HCT116 (cell line): ENCODE measurements at regions not wholly inside any gene's neighbourhood (a gene's known extent, or its start where the extent isn't known, plus 50 kb on each side); places are given as distances from the start of the nearest gene placed in this dataset.

Source experiments
- EGR1 ChIP-seq: IDR thresholded peaks from 2 replicates; pipeline ENCODE4 v1.6.1; 2012; ENCODE audit warnings: low read depth
- EZH2 ChIP-seq: fragments of 200-600 bp; sonication (generic); IDR thresholded peaks from 2 replicates; pipeline ENCODE4 v1.6.1; 2017; ENCODE audit warnings: antibody characterized with exemption, mixed run types
- EZH2phosphoT487 ChIP-seq: fragments of 200-600 bp; IDR thresholded peaks from 2 replicates; pipeline ENCODE4 v1.6.1; 2018; ENCODE audit warnings: antibody characterized with exemption, borderline replicate concordance
- POLR2A ChIP-seq: IDR thresholded peaks from 2 replicates; pipeline ENCODE4 v1.7.0; 2011; ENCODE audit warnings: borderline replicate concordance; ENCODE audit not compliant: insufficient read depth, insufficient read length; ENCODE audit errors: extremely low read depth
- POLR2AphosphoS5 ChIP-seq: IDR thresholded peaks from 2 replicates; pipeline ENCODE4 v1.6.1; 2011; ENCODE audit warnings: mild to moderate bottlenecking, low read depth, low read length, moderate library complexity
- SIN3A ChIP-seq: IDR thresholded peaks from 2 replicates; pipeline ENCODE4 v1.6.1; 2012; ENCODE audit warnings: low read depth
- SP1 ChIP-seq: IDR thresholded peaks from 2 replicates; pipeline ENCODE4 v1.6.1; 2012; ENCODE audit warnings: low read depth
- YY1 ChIP-seq: IDR thresholded peaks from 2 replicates; pipeline ENCODE4 v1.6.1; 2011; ENCODE audit warnings: low read length, low read depth, moderate library complexity, mild to moderate bottlenecking; ENCODE audit not compliant: insufficient replicate concordance; ENCODE audit errors: extremely low read depth
- ZNF274 ChIP-seq: fragments of 200-500 bp; sonication (Bioruptor generic); IDR thresholded peaks from 2 replicates; pipeline ENCODE4 v1.6.1; 2014; ENCODE audit warnings: mild to moderate bottlenecking, low read depth, low read length, inconsistent platforms
- TF ChIP-seq, protein P1 (sequence below): IDR thresholded peaks from 2 replicates; pipeline ENCODE4 v1.6.1; 2011; ENCODE audit warnings: mild to moderate bottlenecking, low read length, moderate library complexity; ENCODE audit not compliant: insufficient replicate concordance; ENCODE audit errors: extremely low read depth
- TF ChIP-seq, protein P2 (sequence below), 3 experiments: fragments of 200-600 bp in 1 of 3; sonication (generic) in 1 of 3; IDR thresholded peaks in 2 of 3; conservative IDR thresholded peaks in 1 of 3; 2 replicates each; pipeline ENCODE4 v1.5.1; 2012 to 2017; ENCODE audit warnings: low read depth in 2 of 3, low read length in 2 of 3, antibody characterized with exemption in 1 of 3, borderline replicate concordance in 1 of 3, control low read depth in 1 of 3, mild to moderate bottlenecking in 1 of 3, mixed read lengths in 1 of 3, mixed run types in 1 of 3, moderate library complexity in 1 of 3; ENCODE audit not compliant: insufficient read depth in 1 of 3
- TF ChIP-seq, protein P3 (sequence below): IDR thresholded peaks from 2 replicates; pipeline ENCODE4 v1.6.1; 2012; ENCODE audit warnings: low read depth
- TF ChIP-seq, protein P4 (sequence below): IDR thresholded peaks from 2 replicates; pipeline ENCODE4 v1.6.1; 2012

DNA sequence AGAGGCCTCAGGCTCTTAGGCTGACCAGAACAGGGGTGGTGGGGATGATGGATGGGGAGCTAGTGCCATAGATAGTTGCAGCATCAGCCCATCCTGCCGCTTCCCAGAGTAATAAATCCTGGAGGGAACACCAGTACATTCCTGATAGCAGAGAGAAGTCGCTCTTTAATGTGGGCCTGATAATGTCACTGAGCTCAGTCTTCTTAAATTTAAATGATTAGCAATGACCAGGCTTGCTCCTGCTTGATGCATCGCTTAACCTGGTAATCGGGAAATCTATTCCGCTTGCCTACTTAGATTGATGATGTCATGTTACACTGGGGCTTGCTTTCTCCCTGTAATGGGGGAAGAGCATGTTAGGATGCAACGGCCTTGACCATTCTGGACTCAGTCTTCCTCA lies 218.6 kb upstream of the PLXNA2 start:
- TF ChIP-seq, protein P1, sequence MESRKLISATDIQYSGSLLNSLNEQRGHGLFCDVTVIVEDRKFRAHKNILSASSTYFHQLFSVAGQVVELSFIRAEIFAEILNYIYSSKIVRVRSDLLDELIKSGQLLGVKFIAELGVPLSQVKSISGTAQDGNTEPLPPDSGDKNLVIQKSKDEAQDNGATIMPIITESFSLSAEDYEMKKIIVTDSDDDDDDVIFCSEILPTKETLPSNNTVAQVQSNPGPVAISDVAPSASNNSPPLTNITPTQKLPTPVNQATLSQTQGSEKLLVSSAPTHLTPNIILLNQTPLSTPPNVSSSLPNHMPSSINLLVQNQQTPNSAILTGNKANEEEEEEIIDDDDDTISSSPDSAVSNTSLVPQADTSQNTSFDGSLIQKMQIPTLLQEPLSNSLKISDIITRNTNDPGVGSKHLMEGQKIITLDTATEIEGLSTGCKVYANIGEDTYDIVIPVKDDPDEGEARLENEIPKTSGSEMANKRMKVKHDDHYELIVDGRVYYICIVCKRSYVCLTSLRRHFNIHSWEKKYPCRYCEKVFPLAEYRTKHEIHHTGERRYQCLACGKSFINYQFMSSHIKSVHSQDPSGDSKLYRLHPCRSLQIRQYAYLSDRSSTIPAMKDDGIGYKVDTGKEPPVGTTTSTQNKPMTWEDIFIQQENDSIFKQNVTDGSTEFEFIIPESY = no peak
- TF ChIP-seq, protein P2, sequence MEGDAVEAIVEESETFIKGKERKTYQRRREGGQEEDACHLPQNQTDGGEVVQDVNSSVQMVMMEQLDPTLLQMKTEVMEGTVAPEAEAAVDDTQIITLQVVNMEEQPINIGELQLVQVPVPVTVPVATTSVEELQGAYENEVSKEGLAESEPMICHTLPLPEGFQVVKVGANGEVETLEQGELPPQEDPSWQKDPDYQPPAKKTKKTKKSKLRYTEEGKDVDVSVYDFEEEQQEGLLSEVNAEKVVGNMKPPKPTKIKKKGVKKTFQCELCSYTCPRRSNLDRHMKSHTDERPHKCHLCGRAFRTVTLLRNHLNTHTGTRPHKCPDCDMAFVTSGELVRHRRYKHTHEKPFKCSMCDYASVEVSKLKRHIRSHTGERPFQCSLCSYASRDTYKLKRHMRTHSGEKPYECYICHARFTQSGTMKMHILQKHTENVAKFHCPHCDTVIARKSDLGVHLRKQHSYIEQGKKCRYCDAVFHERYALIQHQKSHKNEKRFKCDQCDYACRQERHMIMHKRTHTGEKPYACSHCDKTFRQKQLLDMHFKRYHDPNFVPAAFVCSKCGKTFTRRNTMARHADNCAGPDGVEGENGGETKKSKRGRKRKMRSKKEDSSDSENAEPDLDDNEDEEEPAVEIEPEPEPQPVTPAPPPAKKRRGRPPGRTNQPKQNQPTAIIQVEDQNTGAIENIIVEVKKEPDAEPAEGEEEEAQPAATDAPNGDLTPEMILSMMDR (IDR thresholded peaks at IDR 0.05 in 2 of 3, conservative IDR thresholded peaks at IDR 0.05 in 1 of 3; ENCODE audit: borderline replicate concordance in 1 of 3, insufficient read depth in 1 of 3, low read depth in 2 of 3, low read length in 2 of 3) = no peak
- no peak for TF ChIP-seq EZH2
- TF ChIP-seq POLR2A = no peak
- TF ChIP-seq EZH2phosphoT487 = no peak
- no peak for TF ChIP-seq SIN3A
- TF ChIP-seq, protein P3, sequence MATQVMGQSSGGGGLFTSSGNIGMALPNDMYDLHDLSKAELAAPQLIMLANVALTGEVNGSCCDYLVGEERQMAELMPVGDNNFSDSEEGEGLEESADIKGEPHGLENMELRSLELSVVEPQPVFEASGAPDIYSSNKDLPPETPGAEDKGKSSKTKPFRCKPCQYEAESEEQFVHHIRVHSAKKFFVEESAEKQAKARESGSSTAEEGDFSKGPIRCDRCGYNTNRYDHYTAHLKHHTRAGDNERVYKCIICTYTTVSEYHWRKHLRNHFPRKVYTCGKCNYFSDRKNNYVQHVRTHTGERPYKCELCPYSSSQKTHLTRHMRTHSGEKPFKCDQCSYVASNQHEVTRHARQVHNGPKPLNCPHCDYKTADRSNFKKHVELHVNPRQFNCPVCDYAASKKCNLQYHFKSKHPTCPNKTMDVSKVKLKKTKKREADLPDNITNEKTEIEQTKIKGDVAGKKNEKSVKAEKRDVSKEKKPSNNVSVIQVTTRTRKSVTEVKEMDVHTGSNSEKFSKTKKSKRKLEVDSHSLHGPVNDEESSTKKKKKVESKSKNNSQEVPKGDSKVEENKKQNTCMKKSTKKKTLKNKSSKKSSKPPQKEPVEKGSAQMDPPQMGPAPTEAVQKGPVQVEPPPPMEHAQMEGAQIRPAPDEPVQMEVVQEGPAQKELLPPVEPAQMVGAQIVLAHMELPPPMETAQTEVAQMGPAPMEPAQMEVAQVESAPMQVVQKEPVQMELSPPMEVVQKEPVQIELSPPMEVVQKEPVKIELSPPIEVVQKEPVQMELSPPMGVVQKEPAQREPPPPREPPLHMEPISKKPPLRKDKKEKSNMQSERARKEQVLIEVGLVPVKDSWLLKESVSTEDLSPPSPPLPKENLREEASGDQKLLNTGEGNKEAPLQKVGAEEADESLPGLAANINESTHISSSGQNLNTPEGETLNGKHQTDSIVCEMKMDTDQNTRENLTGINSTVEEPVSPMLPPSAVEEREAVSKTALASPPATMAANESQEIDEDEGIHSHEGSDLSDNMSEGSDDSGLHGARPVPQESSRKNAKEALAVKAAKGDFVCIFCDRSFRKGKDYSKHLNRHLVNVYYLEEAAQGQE = no peak
- TF ChIP-seq POLR2AphosphoS5 = no peak
- no peak for TF ChIP-seq YY1
- TF ChIP-seq, protein P4, sequence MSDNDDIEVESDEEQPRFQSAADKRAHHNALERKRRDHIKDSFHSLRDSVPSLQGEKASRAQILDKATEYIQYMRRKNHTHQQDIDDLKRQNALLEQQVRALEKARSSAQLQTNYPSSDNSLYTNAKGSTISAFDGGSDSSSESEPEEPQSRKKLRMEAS = no peak
- no peak for TF ChIP-seq ZNF274
- no peak for TF ChIP-seq EGR1
- TF ChIP-seq SP1 = no peak
